PFSK-1 (cell line): ENCODE measurements at regions not wholly inside any gene's neighbourhood (a gene's known extent, or its start where the extent isn't known, plus 50 kb on each side); places are given as distances from the start of the nearest gene placed in this dataset.

Experiments used
- FOXP2 ChIP-seq: optimal IDR thresholded peaks from 2 replicates; pipeline ENCODE3; 2011; ENCODE audit warnings: borderline replicate concordance, control low read depth, inconsistent platforms; ENCODE audit not compliant: insufficient read depth; ENCODE audit errors: extremely low read length, extremely low read depth
- POLR2AphosphoS5 ChIP-seq: IDR thresholded peaks from 2 replicates; pipeline ENCODE4 v1.6.1; 2012; ENCODE audit warnings: low read depth, mild to moderate bottlenecking, control low read depth, low read length, moderate library complexity
- SIN3A ChIP-seq: IDR thresholded peaks from 2 replicates; pipeline ENCODE4 v1.6.1; 2012; ENCODE audit warnings: mild to moderate bottlenecking, low read length, moderate library complexity, borderline replicate concordance; ENCODE audit not compliant: insufficient read depth
- TAF1 ChIP-seq: IDR thresholded peaks from 2 replicates; pipeline ENCODE4 v1.6.1; 2012; ENCODE audit warnings: low read length, control low read depth, borderline replicate concordance; ENCODE audit not compliant: insufficient read depth
- TF ChIP-seq, protein P1 (sequence below), 2 experiments: IDR thresholded peaks; 2 replicates each; pipeline versions ENCODE4 v1.6.1 to v1.8.0; 2011 to 2012; ENCODE audit warnings: low read depth in 2 of 2, low read length in 2 of 2, control low read depth in 1 of 2, inconsistent platforms in 1 of 2, mild to moderate bottlenecking in 1 of 2, moderate library complexity in 1 of 2; ENCODE audit not compliant: insufficient read depth in 1 of 2

GRCh38 chr18:5091741-5092140 is 105.3 kb downstream of the AKAIN1 start:
- TF ChIP-seq FOXP2 = no peak
- no peak for TF ChIP-seq SIN3A
- TF ChIP-seq TAF1 = no peak
- TF ChIP-seq POLR2AphosphoS5 = no peak
- TF ChIP-seq, protein P1, sequence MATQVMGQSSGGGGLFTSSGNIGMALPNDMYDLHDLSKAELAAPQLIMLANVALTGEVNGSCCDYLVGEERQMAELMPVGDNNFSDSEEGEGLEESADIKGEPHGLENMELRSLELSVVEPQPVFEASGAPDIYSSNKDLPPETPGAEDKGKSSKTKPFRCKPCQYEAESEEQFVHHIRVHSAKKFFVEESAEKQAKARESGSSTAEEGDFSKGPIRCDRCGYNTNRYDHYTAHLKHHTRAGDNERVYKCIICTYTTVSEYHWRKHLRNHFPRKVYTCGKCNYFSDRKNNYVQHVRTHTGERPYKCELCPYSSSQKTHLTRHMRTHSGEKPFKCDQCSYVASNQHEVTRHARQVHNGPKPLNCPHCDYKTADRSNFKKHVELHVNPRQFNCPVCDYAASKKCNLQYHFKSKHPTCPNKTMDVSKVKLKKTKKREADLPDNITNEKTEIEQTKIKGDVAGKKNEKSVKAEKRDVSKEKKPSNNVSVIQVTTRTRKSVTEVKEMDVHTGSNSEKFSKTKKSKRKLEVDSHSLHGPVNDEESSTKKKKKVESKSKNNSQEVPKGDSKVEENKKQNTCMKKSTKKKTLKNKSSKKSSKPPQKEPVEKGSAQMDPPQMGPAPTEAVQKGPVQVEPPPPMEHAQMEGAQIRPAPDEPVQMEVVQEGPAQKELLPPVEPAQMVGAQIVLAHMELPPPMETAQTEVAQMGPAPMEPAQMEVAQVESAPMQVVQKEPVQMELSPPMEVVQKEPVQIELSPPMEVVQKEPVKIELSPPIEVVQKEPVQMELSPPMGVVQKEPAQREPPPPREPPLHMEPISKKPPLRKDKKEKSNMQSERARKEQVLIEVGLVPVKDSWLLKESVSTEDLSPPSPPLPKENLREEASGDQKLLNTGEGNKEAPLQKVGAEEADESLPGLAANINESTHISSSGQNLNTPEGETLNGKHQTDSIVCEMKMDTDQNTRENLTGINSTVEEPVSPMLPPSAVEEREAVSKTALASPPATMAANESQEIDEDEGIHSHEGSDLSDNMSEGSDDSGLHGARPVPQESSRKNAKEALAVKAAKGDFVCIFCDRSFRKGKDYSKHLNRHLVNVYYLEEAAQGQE (IDR thresholded peaks at IDR 0.05; ENCODE audit: insufficient read depth in 1 of 2, low read depth in 2 of 2, low read length in 2 of 2) = no peak

- TF ChIP-seq POLR2AphosphoS5 (no peak), SIN3A (no peak), FOXP2 (no peak), TAF1 (no peak)
- TF ChIP-seq, protein P1 (IDR thresholded peaks at IDR 0.05; ENCODE audit: insufficient read depth in 1 of 2, low read depth in 2 of 2, low read length in 2 of 2) = no peak
Observed at GRCh38 chr18:5075297-5075696, 121.8 kb downstream of the AKAIN1 start.

- TF ChIP-seq FOXP2 = no peak
- no peak for TF ChIP-seq POLR2AphosphoS5
- no peak for TF ChIP-seq SIN3A
- TF ChIP-seq, protein P1 (IDR thresholded peaks at IDR 0.05; ENCODE audit: insufficient read depth in 1 of 2, low read depth in 2 of 2, low read length in 2 of 2) = no peak
- TF ChIP-seq TAF1 = no peak
Observed at GRCh38 chr18:5073026-5073944, 123.8 kb downstream of the AKAIN1 start.

DNA sequence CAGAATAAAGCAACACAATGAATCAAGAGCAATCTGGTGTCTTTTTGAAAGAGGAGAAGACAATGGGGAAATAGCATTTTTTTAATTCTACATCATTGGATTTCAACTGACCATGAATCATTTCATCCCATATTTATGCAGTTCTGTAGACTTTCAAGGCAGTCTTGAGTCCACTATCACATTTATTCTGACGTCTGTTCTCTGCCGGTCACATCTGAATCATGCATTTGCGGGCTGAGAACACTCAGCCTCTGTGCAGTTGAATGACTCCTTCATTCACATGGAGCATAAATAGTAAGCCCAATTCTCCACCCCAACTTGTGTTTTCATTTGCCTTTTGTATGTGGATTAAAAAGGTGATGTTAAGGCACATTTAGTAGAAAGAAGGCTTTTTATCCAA is 128.2 kb downstream of the AKAIN1 start:
- TF ChIP-seq TAF1 = no peak
- TF ChIP-seq, protein P1 (IDR thresholded peaks at IDR 0.05; ENCODE audit: insufficient read depth in 1 of 2, low read depth in 2 of 2, low read length in 2 of 2) = no peak
- TF ChIP-seq FOXP2 = no peak
- TF ChIP-seq SIN3A = no peak
- TF ChIP-seq POLR2AphosphoS5 = no peak
